HEK293T (cell line): ENCODE measurements at regions not wholly inside any gene's neighbourhood (a gene's known extent, or its start where the extent isn't known, plus 50 kb on each side); places are given as distances from the start of the nearest gene placed in this dataset.

ENCODE experiments used
- BHLHE40 ChIP-seq: fragments of 450-650 bp; IDR thresholded peaks from 2 replicates; pipeline ENCODE4 v1.6.1; 2016; ENCODE audit warnings: mild to moderate bottlenecking, moderate library complexity, borderline replicate concordance
- ELF4 ChIP-seq: fragments of 450-650 bp; IDR thresholded peaks from 2 replicates; pipeline ENCODE4 v1.6.1; 2017; ENCODE audit warnings: antibody characterized with exemption
- FOXA1 ChIP-seq: fragments of 450-650 bp; IDR thresholded peaks from 2 replicates; pipeline ENCODE4 v1.6.1; 2016; ENCODE audit warnings: mild to moderate bottlenecking
- FOXM1 ChIP-seq: fragments of 450-650 bp; IDR thresholded peaks from 2 replicates; pipeline ENCODE4 v1.6.1; 2017; ENCODE audit warnings: mild to moderate bottlenecking, borderline replicate concordance
- NFRKB ChIP-seq: fragments of 450-650 bp; IDR thresholded peaks from 2 replicates; pipeline ENCODE4 v1.6.1; 2016; ENCODE audit warnings: mild to moderate bottlenecking, moderate library complexity
- SP1 ChIP-seq: fragments of 450-650 bp; IDR thresholded peaks from 2 replicates; pipeline ENCODE4 v1.6.1; 2017
- SUZ12 ChIP-seq: fragments of 450-650 bp; IDR thresholded peaks from 2 replicates; pipeline ENCODE4 v1.6.1; 2016; ENCODE audit warnings: mild to moderate bottlenecking
- TARDBP ChIP-seq: fragments of 450-650 bp; IDR thresholded peaks from 2 replicates; pipeline ENCODE4 v1.6.1; 2016
- ZNF384 ChIP-seq: fragments of 450-650 bp; IDR thresholded peaks from 2 replicates; pipeline ENCODE4 v1.6.1; 2016
- TF ChIP-seq, protein P1 (sequence below): fragments of 450-650 bp; IDR thresholded peaks from 2 replicates; pipeline ENCODE4 v1.6.1; 2016

DNA sequence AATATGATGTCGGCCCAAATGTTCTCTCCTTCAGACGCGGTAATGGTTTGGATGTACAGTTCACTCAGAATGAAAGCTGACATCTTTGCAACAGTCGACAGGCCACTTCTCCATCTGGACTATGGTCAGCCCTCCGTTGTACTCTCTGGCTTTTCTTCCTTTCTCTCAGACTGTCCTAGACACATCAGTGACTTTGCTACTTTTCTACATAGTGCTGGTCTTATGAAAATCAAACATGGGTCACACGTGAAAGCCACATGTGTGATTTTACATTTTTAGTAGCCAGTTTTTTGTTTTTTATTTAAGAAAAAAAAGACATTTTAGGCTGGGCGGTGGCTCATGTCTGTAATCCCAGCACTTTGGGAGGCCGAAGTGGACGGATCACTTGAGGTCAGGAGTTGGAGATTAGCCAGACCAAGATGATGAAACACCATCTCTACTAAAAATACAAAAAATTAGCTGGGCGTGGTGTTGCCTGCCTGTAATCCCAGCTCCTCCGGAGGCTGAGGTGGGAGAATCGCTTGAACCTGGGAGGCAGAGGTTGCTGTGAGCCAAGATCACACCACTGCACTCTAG lies 644.1 kb downstream of the KCNJ2 start:
- TF ChIP-seq SP1 (no peak), FOXA1 (no peak), ZNF384 (no peak), NFRKB (no peak), FOXM1 (no peak), TARDBP (no peak), BHLHE40 (no peak), ELF4 (no peak), SUZ12 (no peak)
- TF ChIP-seq, protein P1, sequence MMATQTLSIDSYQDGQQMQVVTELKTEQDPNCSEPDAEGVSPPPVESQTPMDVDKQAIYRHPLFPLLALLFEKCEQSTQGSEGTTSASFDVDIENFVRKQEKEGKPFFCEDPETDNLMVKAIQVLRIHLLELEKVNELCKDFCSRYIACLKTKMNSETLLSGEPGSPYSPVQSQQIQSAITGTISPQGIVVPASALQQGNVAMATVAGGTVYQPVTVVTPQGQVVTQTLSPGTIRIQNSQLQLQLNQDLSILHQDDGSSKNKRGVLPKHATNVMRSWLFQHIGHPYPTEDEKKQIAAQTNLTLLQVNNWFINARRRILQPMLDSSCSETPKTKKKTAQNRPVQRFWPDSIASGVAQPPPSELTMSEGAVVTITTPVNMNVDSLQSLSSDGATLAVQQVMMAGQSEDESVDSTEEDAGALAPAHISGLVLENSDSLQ, result no peak
